ENCODE measurements at regions not wholly inside any gene's neighbourhood (a gene's known extent, or its start where the extent isn't known, plus 50 kb on each side); places are given as distances from the start of the nearest gene placed in this dataset.

DNA sequence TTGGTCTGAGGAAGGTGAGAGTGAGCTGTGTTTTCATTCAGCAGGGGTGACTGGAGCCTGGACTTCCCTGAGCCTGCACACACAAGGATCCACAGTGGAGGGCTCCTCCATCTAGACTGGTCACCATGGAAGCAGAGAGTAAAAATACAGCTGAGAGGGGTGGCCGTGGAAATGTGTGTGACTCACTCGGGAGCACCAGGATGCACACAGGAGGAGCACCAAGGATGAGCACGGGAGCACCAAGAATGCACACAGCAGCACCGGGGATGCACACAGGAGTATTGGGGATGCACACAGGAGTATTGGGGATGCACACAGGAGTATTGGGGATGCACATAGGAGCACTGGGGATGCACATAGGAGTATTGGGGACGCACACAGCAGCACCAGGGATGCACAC, 365.2 kb upstream of the MYT1L start:
- WGBS (ENCODE audit: low lambda C conversion rate): 32% methylated on average over 5 of the region's 5 CpGs
- no peak overlapping the region for H3K4me2 ChIP-seq
- no peaks in the 10 kb centered on the region for H3K36me3 ChIP-seq (replicated peaks in 1 of 2; ENCODE audit: control insufficient read depth in 1 of 2, insufficient read depth in 2 of 2, low read length in 1 of 2)

DNA sequence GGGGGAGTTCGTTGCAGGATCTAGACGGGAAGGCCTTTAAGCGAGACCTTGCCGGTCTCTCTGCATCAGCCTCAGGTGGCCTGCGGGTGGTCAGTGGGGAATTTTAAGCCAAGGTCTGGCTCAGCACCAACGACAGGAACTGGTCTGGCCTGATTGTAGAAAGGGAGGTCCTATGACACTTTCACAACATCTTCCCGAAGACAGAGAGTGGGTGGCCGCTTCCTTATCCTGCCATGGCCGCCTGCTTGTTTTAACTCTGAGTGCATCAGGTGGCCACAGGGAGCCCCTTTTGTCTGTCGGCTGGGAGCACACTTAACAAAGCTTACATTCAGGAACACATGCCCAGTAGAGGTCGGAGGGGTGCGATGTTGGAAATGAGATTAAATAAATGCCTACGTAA, 363.7 kb upstream of the MYT1L start:
- Histone ChIP-seq H3K9me3 (no peaks in the 10 kb centered on the region), H3K36me3 (replicated peaks in 1 of 2; ENCODE audit: control insufficient read depth in 1 of 2, insufficient read depth in 2 of 2, low read length in 1 of 2) (no peaks in the 10 kb centered on the region), H2AFZ (ENCODE audit: low read depth) (no peak overlapping the region), H3K27me3 (ENCODE audit: insufficient read depth) (no peaks in the 10 kb centered on the region), H3K4me2 (no peak overlapping the region), H4K20me1 (ENCODE audit: insufficient read depth) (no peaks in the 10 kb centered on the region), H3K4me1 (ENCODE audit: control insufficient read depth in 1 of 2, insufficient read depth in 2 of 2, low read depth in 1 of 2, low read length in 1 of 2) (peaks cover 0 to 10% of the 10 kb centered on the region in 2 experiments; a peak in 1 of 4 replicates), H3K9ac (no peak overlapping the region), H3F3A (replicated peaks; ENCODE audit: insufficient read depth) (no peaks in the 10 kb centered on the region), H3K4me3 (ENCODE audit: low read depth in 2 of 2, low read length in 1 of 2) (no peak overlapping the region), H3K79me2 (ENCODE audit: insufficient read depth) (no peaks in the 10 kb centered on the region), H3K9me2 (no peaks in the 10 kb centered on the region), H3K27ac (ENCODE audit: low read depth in 2 of 2, low read length in 1 of 2) (no peak overlapping the region)
- CTCF ChIA-PET: no interaction called here
- WGBS (ENCODE audit: low lambda C conversion rate): 52% methylated on average over 13 of the region's 13 CpGs
- POLR2A ChIA-PET: no interaction called here
- no peak for TF ChIP-seq FOXJ3 (CRISPR knock-in tag; IDR thresholded peaks at IDR 0.05)
- DNase-seq: no peak

More for the DNA sequence above, 365.2 kb upstream of the MYT1L start:
- no peak overlapping the region for H2AFZ ChIP-seq (ENCODE audit: low read depth)
- POLR2A ChIA-PET: no interaction called here
- CTCF ChIA-PET: interaction anchor here (1.0 to 1.8 kb wide), 2 partner anchors 8 to 842 kb away, joined by 3 to 4 read pairs; no protein-coding TSS in a partner anchor
- TF ChIP-seq MEF2A (IDR thresholded peaks at IDR 0.05; ENCODE audit: borderline replicate concordance, low read depth) (no peak), GATA2 (CRISPR knock-in tag; IDR thresholded peaks at IDR 0.05) (no peak), RAD21 (IDR thresholded peaks at IDR 0.05; ENCODE audit: low read length) (no peak)
- H3K4me1 ChIP-seq (ENCODE audit: control insufficient read depth in 1 of 2, insufficient read depth in 2 of 2, low read depth in 1 of 2, low read length in 1 of 2): peaks cover 0 to 12% of the 10 kb centered on the region in 2 experiments; a peak in 1 of 4 replicates
- no peaks in the 10 kb centered on the region for H3K9me2 ChIP-seq
- no peak overlapping the region for H3K9ac ChIP-seq
- H3K27me3 ChIP-seq (ENCODE audit: insufficient read depth): no peaks in the 10 kb centered on the region
- DNase-seq: no peak
- H3K27ac ChIP-seq (ENCODE audit: low read depth in 2 of 2, low read length in 1 of 2): no peak overlapping the region
- H3K9me3 ChIP-seq: no peaks in the 10 kb centered on the region
- H3K79me2 ChIP-seq (ENCODE audit: insufficient read depth): no peaks in the 10 kb centered on the region
- no peak overlapping the region for H3K4me3 ChIP-seq (ENCODE audit: low read depth in 2 of 2, low read length in 1 of 2)
- no peaks in the 10 kb centered on the region for H4K20me1 ChIP-seq (ENCODE audit: insufficient read depth)
- no peaks in the 10 kb centered on the region for H3F3A ChIP-seq (replicated peaks; ENCODE audit: insufficient read depth)

DNA sequence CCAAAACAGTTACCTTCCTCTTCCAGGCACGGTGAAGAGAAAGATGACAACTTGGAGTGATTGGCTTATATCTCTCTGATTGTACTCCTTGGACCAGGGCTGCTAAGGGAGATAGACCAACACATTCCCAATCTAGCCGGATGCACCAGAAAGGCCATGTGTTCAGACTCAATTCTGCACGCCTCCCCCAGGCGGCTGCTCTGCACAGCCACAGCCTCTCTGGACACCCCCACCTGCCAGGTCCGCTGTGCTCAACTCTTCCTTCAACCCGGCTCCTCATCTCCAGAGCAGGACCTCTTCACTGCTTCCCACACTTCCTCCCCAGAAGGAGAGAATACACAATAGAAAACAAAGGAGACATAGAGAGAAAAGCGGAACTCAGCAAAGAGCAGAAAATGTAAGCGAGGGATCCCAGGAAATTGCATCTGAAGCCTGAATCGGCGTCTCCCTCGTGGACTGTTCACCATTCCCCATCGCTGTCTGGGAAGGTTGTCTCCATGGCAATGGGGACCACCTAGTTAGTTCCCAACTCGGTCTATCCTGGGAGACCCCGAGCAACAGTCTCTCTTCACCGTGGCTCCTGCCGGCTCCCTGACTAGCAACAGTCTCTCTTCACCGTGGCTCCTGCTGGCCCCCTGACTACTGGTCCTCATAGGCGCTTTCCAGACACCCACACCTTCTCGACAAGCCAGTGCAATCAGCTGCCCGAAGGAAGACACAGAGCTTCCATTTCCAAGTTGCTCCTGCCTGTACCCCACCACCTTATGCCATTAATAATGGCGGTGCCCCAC, 361.7 kb upstream of the MYT1L start:
- TF ChIP-seq JUND (IDR thresholded peaks at IDR 0.05): no peak
- TF ChIP-seq NFIC (IDR thresholded peaks at IDR 0.05; ENCODE audit: borderline replicate concordance): no peak
- no peak for TF ChIP-seq RXRA (IDR thresholded peaks at IDR 0.05; ENCODE audit: borderline replicate concordance, low read depth)
- no peak for TF ChIP-seq MEF2A (IDR thresholded peaks at IDR 0.05; ENCODE audit: borderline replicate concordance, low read depth)
- no peak for TF ChIP-seq SMC3 (IDR thresholded peaks at IDR 0.05; ENCODE audit: low read depth, low read length)
- TF ChIP-seq YY1 (IDR thresholded peaks at IDR 0.05; ENCODE audit: low read depth): no peak
- TF ChIP-seq MXI1 (IDR thresholded peaks at IDR 0.05; ENCODE audit: low read depth, low read length): no peak
- no peak for TF ChIP-seq FOXJ3 (CRISPR knock-in tag; IDR thresholded peaks at IDR 0.05)
- TF ChIP-seq EZH2phosphoT487 (IDR thresholded peaks at IDR 0.05; ENCODE audit: borderline replicate concordance, low read depth): no peak
- no peak for TF ChIP-seq TAF1 (IDR thresholded peaks at IDR 0.05; ENCODE audit: borderline replicate concordance, low read depth, low read length)
- no peak for TF ChIP-seq FOXM1 (IDR thresholded peaks at IDR 0.05; ENCODE audit: low read depth)
- no peak for TF ChIP-seq TCF12 (IDR thresholded peaks at IDR 0.05)
- no peak for TF ChIP-seq TEAD4 (IDR thresholded peaks at IDR 0.05; ENCODE audit: borderline replicate concordance, insufficient read depth)
- no peaks in the 10 kb centered on the region for H3K9me3 ChIP-seq
- no peak overlapping the region for H2AFZ ChIP-seq (ENCODE audit: low read depth)
- no peak overlapping the region for H3K4me2 ChIP-seq
- H3K27ac ChIP-seq (ENCODE audit: low read depth in 2 of 2, low read length in 1 of 2): no peak overlapping the region
- no peaks in the 10 kb centered on the region for H3K36me3 ChIP-seq (replicated peaks in 1 of 2; ENCODE audit: control insufficient read depth in 1 of 2, insufficient read depth in 2 of 2, low read length in 1 of 2)
- H3K79me2 ChIP-seq (ENCODE audit: insufficient read depth): no peaks in the 10 kb centered on the region
- DNase-seq: no peak
- 42% methylated on average over 21 of the region's 21 CpGs for WGBS (ENCODE audit: low lambda C conversion rate)
- no peak overlapping the region for H3K9ac ChIP-seq
- ChIA-PET POLR2A (no interaction called here), CTCF (interaction anchor here (1.5 kb wide), 1 partner anchor 12 kb away, joined by 3 read pairs; no protein-coding TSS in a partner anchor)
- H3K9me2 ChIP-seq: no peaks in the 10 kb centered on the region
- H3K4me1 ChIP-seq (ENCODE audit: control insufficient read depth in 1 of 2, insufficient read depth in 2 of 2, low read depth in 1 of 2, low read length in 1 of 2): no peaks in the 10 kb centered on the region; a peak in 1 of 4 replicates
- H4K20me1 ChIP-seq (ENCODE audit: insufficient read depth): no peaks in the 10 kb centered on the region
- H3K4me3 ChIP-seq (ENCODE audit: low read depth in 2 of 2, low read length in 1 of 2): no peak overlapping the region
- no peaks in the 10 kb centered on the region for H3F3A ChIP-seq (replicated peaks; ENCODE audit: insufficient read depth)
- no peaks in the 10 kb centered on the region for H3K27me3 ChIP-seq (ENCODE audit: insufficient read depth)
